ENCODE measurements at regions not wholly inside any gene's neighbourhood (a gene's known extent, or its start where the extent isn't known, plus 50 kb on each side); places are given as distances from the start of the nearest gene placed in this dataset.

DNA sequence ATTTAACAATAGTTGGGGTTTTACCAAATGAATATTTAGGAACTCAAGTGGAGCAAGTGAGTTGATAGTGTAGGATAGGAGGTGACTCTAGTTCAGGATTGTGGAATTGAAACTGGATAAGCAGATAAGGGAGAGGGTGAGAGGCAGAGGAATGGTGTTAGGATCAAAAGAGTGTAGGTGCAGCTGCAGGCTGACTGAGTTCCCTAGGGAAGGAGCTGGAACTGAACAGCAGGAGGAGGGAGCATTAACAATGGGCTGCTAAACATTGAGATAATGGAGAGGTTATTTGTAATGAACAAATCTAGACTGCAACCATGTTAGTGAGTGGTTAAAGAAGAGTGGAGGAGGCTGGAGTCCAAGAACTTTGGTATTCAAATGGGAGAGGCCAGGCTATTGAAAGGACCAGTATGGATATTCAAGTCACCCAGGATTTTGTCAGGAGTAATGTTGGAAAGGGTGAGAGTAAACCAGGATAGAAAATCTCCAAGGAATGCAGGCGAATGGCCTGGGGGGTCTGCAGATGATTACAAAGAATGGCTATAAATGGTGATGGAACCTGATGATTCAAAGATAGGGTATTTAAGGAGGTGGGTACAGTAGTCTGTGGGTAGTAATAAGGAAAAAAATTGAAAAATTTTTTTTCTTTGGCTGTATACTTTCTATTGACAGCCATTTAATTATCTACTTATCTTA, 497.1 kb upstream of the TENM3 start:
- H3K4me3 Mint-ChIP-seq: no peak overlapping the region
- no peaks in the 10 kb centered on the region for H3K27me3 Mint-ChIP-seq (ENCODE audit: low read depth in 3 of 3)
- H3K36me3 Mint-ChIP-seq: no peaks in the 10 kb centered on the region
- DNase-seq: no peak
- no peaks in the 10 kb centered on the region for H3K4me1 Mint-ChIP-seq
- Histone ChIP-seq H4K20me1 (ENCODE audit: insufficient read depth, low read length) (no peaks in the 10 kb centered on the region), H3K36me3 (replicated peaks in 1 of 2; ENCODE audit: control insufficient read depth in 1 of 2, insufficient read depth in 2 of 2, low read length in 2 of 2) (no peaks in the 10 kb centered on the region), H3K9ac (ENCODE audit: insufficient read depth, low read length, poor library complexity, severe bottlenecking) (no peak overlapping the region), H3K79me2 (ENCODE audit: insufficient read depth, low read length) (no peaks in the 10 kb centered on the region), H3K27ac (ENCODE audit: low read depth in 1 of 2, low read length in 2 of 2) (no peak overlapping the region), H3K4me2 (replicated peaks; ENCODE audit: extremely low read depth, low read length, poor library complexity, severe bottlenecking) (no peak overlapping the region), H3K4me3 (replicated peaks in 1 of 3; ENCODE audit: low read depth in 2 of 3, low read length in 3 of 3) (no peak overlapping the region), H3K4me1 (ENCODE audit: control insufficient read depth in 1 of 2, insufficient read depth in 2 of 2, low read length in 2 of 2) (no peaks in the 10 kb centered on the region), H2AFZ (ENCODE audit: insufficient read depth, low read depth, low read length, poor library complexity, severe bottlenecking) (no peak overlapping the region), H3K27me3 (ENCODE audit: control insufficient read depth in 2 of 2, insufficient read depth in 2 of 2, low read length in 2 of 2) (no peaks in the 10 kb centered on the region), H3K9me3 (replicated peaks in 1 of 2; ENCODE audit: control insufficient read depth in 1 of 2, insufficient read depth in 1 of 2, low read length in 2 of 2) (peaks cover 0 to 8% of the 10 kb centered on the region in 2 donors)
- H3K27ac Mint-ChIP-seq: no peak overlapping the region
- intact Hi-C loops (cut with micrococcal nuclease): no loop called here
- 90% methylated on average over 1 of the region's 1 CpG for WGBS (ENCODE audit: insufficient coverage)
- TF ChIP-seq, protein P1, sequence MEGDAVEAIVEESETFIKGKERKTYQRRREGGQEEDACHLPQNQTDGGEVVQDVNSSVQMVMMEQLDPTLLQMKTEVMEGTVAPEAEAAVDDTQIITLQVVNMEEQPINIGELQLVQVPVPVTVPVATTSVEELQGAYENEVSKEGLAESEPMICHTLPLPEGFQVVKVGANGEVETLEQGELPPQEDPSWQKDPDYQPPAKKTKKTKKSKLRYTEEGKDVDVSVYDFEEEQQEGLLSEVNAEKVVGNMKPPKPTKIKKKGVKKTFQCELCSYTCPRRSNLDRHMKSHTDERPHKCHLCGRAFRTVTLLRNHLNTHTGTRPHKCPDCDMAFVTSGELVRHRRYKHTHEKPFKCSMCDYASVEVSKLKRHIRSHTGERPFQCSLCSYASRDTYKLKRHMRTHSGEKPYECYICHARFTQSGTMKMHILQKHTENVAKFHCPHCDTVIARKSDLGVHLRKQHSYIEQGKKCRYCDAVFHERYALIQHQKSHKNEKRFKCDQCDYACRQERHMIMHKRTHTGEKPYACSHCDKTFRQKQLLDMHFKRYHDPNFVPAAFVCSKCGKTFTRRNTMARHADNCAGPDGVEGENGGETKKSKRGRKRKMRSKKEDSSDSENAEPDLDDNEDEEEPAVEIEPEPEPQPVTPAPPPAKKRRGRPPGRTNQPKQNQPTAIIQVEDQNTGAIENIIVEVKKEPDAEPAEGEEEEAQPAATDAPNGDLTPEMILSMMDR (IDR thresholded peaks at IDR 0.05): no peak
- H3K9me3 Mint-ChIP-seq: peaks cover 0 to 10% (median 4%) of the 10 kb centered on the region in 7 donors

DNA sequence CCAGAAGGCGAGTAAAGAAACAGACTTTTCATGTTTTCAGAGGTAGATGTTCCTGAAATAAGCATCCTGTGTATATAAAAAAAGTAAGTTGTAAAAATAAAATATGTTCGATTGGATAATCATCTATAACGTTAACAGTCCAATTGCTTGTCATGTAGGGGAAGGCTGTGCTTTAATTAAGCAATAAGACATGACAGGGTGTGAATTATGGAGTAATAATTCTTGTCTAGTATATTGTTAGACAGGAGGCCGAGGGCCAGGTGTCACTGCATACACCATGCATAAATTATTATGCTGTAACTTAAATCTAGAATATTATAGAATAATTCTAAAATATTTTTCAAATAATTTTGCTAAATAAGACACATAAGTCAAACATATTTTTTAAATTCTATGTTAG, 494.6 kb upstream of the TENM3 start:
- H3K4me3 Mint-ChIP-seq: no peak overlapping the region
- Histone ChIP-seq H3K9ac (ENCODE audit: insufficient read depth, low read length, poor library complexity, severe bottlenecking) (no peak overlapping the region), H3K36me3 (replicated peaks in 1 of 2; ENCODE audit: control insufficient read depth in 1 of 2, insufficient read depth in 2 of 2, low read length in 2 of 2) (no peaks in the 10 kb centered on the region), H3K4me3 (replicated peaks in 1 of 3; ENCODE audit: low read depth in 2 of 3, low read length in 3 of 3) (no peak overlapping the region), H3K27ac (ENCODE audit: low read depth in 1 of 2, low read length in 2 of 2) (no peak overlapping the region), H3K27me3 (ENCODE audit: control insufficient read depth in 2 of 2, insufficient read depth in 2 of 2, low read length in 2 of 2) (no peaks in the 10 kb centered on the region), H3K79me2 (ENCODE audit: insufficient read depth, low read length) (no peaks in the 10 kb centered on the region), H3K4me2 (replicated peaks; ENCODE audit: extremely low read depth, low read length, poor library complexity, severe bottlenecking) (no peak overlapping the region), H3K4me1 (ENCODE audit: control insufficient read depth in 1 of 2, insufficient read depth in 2 of 2, low read length in 2 of 2) (no peaks in the 10 kb centered on the region), H2AFZ (ENCODE audit: insufficient read depth, low read depth, low read length, poor library complexity, severe bottlenecking) (no peak overlapping the region), H4K20me1 (ENCODE audit: insufficient read depth, low read length) (no peaks in the 10 kb centered on the region), H3K9me3 (replicated peaks in 1 of 2; ENCODE audit: control insufficient read depth in 1 of 2, insufficient read depth in 1 of 2, low read length in 2 of 2) (peaks cover 4 to 8% of the 10 kb centered on the region in 2 donors)
- H3K27me3 Mint-ChIP-seq (ENCODE audit: low read depth in 3 of 3): no peaks in the 10 kb centered on the region
- intact Hi-C loops (cut with micrococcal nuclease): no loop called here
- no peak for DNase-seq
- no peaks in the 10 kb centered on the region for H3K36me3 Mint-ChIP-seq
- H3K4me1 Mint-ChIP-seq: no peaks in the 10 kb centered on the region
- H3K27ac Mint-ChIP-seq: no peak overlapping the region
- no CpG with 5 or more reads among the region's 4 CpGs for WGBS (ENCODE audit: insufficient coverage)
- TF ChIP-seq, protein P1 (IDR thresholded peaks at IDR 0.05): no peak
- peaks cover 0 to 14% (median 2%) of the 10 kb centered on the region in 7 donors for H3K9me3 Mint-ChIP-seq

All from CD14-positive monocyte (primary cell).